Activated CD4-positive, alpha-beta T cell treated with anti-CD3 and anti-CD28 coated beads, Interleukin-10, Interleukin-2, amounts not matched to agents 100 ng/mL and 50 ng/mL, durations not matched to agents 16 hours and 8 hours (primary cell): ENCODE measurements at regions not wholly inside any gene's neighbourhood (a gene's known extent, or its start where the extent isn't known, plus 50 kb on each side); places are given as distances from the start of the nearest gene placed in this dataset.

Experiments
- DNase-seq: peaks from one replicate; pipeline ENCODE4 v3.0.0-alpha.2; 2020

DNA sequence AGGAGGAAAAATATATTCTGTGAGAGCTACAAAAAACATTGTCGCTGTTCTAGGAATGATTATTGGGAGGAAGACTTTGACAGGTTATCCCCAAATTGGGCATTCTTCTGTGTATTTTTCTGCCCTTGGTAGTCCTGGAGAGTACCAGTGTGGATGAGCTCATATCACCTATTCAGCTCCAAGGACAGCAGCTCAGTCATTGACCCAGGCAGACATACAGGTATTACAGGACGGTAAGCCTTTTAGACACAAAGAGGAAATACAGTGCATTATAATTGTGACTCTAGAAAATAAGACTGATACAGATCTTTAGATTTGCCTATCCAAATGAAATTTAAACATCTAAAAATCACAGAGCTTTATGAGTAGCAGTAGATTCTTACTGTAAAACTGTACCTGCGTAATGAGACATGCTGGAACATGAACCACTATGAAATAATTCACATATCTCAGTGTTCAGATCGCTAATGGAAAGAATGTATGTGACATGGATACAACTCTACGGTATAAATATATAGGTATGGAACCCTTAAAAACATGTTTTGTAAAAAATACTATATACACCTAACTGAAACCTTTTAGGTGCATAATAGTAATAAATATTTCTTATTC is 56.0 kb downstream of the PLK2 start:
- DNase-seq, result no peak

GRCh38 chr5:58401701-58402100 is 58.2 kb downstream of the PLK2 start:
- no peak for DNase-seq

- no peak for DNase-seq
Measured at GRCh38 chr5:58400737-58401136, 59.1 kb downstream of the PLK2 start.

DNA sequence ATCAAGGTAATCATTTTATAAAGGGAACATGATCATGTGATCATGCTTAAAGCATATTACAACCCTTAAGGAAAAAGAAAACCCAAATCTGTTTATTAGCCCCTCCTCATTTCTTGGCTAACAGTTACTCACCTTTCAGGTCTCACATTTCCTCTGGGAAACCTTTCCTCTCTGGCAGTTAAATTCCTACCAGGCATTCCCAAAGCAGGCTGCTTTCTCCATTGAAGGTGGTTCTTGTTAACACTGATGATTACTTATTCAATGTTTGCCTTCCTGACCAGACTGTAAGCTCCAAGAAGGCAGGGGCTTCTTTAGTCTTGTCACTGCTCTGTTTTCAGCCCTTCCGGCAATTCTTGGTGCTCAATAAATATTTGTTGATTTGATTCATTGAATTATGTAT is 59.9 kb downstream of the PLK2 start:
- no peak for DNase-seq

GRCh38 chr5:58394339-58394738 is 65.5 kb downstream of the PLK2 start:
- no peak for DNase-seq

DNA sequence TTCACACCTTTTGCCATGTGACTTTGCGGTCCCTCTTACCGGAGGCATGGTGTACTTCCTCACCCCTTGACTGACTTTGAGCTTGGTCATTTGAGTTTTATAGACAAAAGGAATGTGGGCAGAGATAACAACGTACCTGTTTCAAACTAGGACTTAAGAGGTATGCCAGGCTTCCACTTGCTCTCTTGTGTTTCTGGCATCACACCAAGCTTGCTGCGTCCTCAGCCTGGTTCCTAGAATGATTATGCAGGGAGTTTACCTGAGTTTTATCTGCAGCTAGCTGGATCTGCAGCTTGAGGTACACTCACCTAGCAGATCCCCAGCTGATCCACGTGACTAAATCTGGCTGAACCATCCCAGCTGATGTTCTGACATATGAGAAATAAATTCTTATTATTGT is 66.2 kb downstream of the PLK2 start:
- no peak for DNase-seq

- DNase-seq, result no peak
Measured at GRCh38 chr5:58392496-58392895, 67.4 kb downstream of the PLK2 start.

DNA sequence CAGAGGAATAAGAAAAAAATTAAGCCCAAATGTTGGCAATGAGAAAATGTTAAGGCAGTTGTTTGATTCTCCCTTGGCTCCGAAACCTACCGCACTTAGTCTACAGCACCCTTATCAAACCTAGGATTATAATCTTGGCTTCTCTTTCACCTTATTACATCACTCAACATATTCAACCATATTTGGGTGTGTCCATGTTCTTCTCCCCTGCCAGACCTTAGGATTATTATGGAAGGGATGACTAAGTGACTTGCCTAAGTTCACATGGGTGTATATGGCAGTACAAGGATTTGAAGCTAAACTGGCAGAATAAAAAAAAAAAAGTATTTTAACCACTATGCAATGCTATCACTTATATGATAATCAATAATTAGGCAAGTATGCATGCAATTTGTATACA is 76.4 kb downstream of the PLK2 start:
- DNase-seq, result no peak

DNA sequence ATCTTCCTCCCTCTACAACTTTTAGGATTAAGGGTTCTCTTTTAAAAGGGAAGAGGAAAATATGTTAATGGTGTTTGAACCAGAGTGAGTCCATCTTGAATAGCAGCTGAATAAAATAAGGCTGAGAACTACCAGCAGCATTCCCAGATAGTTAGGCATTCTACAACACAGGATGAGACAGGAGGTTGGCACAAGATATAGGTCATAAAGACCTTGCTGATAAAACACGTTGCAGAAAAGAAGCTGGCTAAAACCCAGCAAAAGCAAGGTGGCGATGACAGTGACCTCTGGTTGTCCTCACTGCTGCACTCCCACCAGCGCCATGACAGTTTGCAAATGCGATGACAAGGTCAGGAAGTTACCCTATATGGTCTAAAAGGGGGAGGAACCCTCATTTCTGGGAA is 77.8 kb downstream of the PLK2 start:
- no peak for DNase-seq

DNA sequence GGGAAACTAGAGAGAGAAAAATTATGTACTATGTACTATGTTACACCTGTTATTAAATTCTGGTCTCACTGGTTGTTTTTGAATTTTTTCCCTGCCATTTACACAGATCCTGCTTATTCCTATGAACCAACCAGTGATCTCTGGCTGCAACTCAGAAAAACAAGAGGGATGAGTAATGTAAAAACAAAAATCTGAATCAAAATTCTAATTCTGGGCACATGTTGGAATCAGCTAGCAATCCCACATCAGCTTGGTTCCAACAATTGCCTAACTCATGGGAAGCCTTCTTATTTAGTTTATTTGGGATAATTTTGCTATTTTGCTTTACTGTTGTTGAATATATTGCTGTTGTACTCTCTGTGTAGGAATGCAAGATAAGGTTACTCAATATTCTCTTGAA is 78.3 kb downstream of the PLK2 start:
- DNase-seq, result no peak

- DNase-seq, result no peak
Measured at GRCh38 chr5:58380655-58381054, 79.2 kb downstream of the PLK2 start.

- DNase-seq, result no peak
Measured at GRCh38 chr5:58378613-58379390, 81.1 kb downstream of the PLK2 start.

GRCh38 chr5:58370606-58371005 is 89.3 kb downstream of the PLK2 start:
- DNase-seq, result no peak

GRCh38 chr5:58369513-58370190 is 90.2 kb downstream of the PLK2 start:
- DNase-seq, result no peak

GRCh38 chr5:58366461-58366860 is 93.4 kb downstream of the PLK2 start:
- DNase-seq, result no peak

DNA sequence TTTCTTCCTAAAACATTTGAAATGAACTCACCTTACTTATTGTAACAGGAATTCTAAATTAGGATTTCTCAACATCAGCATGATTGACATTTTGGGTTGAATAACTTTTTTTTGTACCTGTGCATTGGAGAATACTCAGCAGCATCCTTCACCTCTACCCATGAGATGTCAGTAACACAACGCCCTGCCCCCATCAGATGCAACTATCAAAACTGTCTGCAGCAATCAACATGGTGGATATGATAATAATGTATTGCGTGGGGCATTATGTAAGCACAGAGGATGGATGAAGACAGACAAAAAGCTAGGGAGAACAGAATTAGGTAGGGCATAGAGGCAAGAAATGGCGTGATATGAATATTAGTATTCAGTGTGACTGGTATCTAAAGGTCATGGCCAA is 94.1 kb downstream of the PLK2 start:
- no peak for DNase-seq

DNA sequence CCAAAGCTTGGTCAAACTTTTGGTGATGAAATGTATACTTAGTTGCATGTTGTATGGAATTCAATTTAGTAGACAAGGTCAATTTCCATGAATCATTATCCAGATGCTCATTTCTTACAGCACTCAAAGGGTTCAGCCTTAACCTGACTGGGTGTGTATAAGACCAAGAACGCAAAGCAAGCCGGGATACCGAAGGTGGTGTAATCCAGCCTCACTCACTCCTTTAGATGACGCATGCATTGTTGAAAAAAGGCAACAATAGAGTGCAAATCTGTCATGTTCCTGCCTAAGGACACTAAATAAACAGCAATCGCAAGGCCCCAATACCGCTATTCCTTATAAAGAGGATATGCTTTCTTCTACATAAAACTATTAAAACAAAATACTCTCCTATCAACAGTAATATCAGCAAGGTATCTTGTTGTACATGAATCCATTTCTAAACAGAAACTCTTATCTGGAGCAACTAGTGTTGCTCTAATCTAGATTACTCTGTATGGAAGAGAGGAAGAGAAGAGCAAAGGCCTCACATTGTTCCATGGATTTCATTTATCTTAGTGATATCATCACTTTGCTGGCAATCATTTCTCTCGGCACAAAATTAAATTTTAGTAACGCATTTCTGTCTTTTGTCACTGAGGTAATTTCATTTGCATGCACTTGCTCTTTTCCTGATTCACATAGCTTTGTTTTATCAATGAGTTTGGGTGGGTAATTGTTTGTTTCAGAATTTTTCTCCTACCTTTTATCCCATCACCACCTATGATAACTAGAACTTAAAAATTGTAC is 96.2 kb downstream of the PLK2 start:
- DNase-seq, result no peak

DNA sequence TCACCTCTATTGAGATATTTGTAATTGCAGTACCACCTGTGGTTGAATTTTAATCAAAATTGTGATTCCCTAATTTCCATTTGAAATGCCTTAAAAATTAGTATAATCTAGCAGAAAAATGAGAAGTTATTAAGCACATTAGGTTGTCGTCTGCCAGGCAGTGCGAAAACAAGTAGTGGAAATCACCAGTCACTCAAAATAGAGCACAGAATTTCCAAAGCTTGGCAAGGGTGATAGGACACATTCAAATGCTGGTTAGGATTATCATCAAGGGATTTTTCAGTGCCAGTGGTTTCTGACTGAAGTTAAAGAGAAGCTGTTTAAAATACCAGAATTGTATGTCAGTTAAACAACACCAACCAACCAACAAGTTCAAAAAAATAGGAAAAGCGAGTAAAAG is 97.8 kb downstream of the PLK2 start:
- no peak for DNase-seq

DNA sequence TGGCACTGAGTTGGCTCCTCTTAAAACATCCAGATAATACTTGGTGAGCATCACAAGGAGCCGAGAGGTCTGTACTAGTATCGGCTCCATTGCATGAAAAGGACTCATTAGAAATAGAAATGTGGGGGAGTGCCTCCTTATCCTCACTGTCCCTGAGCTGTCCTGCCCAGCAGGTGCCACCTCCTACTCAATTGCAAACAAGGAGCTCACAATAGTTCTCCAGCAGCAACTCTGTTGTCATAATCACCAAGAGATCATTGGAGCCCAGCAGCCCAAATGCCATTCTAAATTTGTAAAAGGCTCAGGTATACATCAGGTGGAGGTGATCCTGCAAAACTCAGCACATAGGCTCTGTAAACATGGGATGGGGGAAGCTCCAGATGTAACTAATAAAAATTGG is 99.1 kb downstream of the PLK2 start:
- DNase-seq, result no peak

GRCh38 chr5:58359981-58360380 is 99.9 kb downstream of the PLK2 start:
- DNase-seq, result no peak

DNA sequence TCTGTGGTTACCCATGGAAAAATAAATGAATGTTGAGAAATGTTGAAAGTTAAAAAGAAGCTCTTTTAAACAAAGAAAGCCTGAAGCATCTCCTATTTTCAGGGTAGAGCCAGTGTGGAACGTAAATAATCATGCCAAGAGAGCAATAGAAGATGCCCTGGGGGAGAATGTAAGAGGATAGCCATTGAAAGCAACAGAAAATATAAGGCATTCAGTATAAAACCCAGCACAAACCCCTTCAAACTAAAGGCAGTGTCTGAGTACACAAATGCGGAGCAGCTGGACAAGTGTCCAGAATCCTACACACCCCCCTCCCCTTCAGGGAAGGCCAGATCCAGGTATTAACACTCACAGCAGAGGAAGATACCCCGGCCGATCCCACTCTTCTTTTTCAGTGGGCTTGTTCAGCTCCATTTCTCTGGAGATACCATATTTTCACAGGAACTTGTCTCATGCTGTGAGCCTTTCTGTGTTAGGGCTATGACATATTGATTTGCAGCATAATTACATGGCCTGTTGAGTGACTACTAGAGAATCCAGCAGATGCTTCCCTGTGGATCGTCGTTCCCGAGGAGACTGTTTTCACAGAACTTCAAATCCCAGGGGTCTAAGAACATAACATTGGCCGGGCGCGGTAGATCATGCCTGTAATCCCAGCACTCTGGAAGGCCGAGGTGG is 101.2 kb downstream of the PLK2 start:
- DNase-seq, result no peak

DNA sequence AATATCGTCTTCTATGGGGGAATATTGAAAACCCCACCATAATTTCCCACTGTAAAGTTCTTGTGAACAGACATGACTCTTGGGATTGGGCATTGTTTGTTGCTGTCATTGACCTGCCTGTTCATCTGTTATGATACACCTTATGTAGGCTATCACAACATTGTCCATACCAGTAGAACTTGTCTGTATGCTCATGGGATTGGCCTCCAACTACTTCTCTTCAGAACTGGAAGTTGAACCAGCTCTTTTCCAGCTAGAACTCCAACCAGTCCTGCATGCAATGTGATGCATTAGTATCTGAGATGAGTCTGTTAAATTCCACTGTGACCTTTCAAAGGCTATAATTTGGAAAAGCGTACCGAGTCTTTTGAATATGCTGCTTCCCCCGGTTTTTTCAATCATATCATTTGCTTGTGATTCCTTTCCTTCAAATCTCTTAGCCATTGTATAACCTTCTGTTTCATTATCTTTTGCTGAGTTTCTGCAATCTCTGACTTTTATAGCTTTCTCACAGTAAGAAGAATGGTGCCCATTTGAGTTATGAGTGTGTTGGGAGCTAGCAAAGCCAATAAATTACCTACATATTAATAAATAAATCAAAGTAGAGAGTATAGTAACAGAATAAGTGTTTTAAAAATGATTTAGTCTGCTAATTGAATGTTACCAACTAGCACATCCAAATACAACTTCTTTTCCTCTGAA is 101.9 kb downstream of the PLK2 start:
- DNase-seq, result no peak
